HG03064 (cell line): ENCODE measurements at regions not wholly inside any gene's neighbourhood (a gene's known extent, or its start where the extent isn't known, plus 50 kb on each side); places are given as distances from the start of the nearest gene placed in this dataset.

Source experiments
- ATAC-seq: cut with Tn5 transposase; IDR thresholded peaks from one replicate; pipeline ENCODE4 v1.9.1; 2021; ENCODE audit warnings: low read depth; ENCODE audit not compliant: unreplicated experiment

GRCh38 chr4:53780736-53781400 is 189.6 kb upstream of the LNX1 start:
- ATAC-seq: no peak

DNA sequence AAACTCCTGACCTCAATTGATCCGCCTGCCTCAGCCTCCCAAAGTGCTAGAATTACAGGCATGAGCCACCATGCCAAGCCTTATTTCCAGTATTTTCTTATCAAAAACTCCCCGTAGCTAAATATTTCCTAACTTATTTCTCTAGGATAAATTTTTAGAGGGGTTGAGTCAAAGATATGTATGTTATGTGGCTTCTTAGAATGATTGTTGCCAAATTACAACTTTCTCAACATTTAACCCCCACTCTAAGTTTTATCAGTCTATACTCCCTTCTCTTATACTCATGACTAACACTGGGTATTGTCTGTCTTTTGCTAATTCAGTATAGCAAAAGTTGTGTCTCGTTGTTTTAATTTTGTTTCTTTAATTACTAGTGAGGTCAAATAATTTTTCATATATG is 187.7 kb upstream of the LNX1 start:
- ATAC-seq: no peak

DNA sequence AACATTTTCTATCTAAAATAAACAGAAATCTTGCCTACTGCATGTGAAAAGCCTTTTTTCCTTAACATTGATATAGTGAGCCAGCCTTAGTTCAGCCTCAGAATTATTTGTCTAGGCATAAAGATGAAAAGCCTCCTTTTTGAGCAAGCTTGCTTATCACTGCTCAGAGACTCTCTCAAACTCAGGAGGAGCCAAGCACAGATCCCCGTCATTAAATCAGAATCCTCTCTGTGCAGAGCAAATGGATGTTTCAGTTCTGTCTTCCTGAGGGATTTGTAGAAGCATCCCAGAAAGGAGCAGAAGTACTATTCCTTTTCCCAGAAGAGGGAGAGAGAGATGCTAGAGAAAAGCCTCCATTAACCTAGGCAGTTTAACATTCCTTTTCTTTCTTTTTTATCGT is 186.9 kb upstream of the LNX1 start:
- no peak for ATAC-seq

DNA sequence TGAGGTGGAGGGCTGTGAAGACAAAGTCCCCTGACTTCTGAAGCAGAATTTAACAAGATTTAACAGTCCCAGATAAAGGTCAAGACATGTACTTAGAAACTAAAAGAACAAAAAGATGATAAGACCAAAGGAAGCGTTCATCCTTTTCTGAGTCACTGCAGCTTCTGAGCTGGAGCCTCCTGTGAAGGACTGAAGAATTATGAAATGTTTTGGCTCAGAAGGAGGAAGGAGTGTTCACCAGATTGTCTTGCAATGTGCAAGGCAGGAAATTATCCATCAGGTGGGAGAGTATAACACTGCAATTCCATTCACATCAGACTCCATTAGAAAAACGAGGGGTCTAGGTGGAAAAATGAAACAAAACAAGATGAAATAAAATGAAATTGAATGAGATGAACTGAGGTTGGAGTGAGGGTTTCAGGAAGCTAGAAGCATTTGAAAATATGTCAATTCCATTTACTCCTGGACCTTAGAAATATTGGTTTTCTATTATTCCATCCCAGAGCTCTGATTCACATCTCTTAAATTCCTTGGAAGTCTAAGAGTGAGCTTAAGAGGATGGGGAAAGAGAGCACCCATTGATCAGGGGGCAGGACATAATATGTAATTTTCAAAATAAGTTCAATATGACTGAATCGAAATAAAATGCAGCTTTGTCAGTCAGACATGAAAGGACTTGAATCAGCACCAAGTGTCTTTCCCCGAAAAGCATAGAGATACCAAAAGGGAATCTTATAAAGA is 186.1 kb upstream of the LNX1 start:
- no peak for ATAC-seq

DNA sequence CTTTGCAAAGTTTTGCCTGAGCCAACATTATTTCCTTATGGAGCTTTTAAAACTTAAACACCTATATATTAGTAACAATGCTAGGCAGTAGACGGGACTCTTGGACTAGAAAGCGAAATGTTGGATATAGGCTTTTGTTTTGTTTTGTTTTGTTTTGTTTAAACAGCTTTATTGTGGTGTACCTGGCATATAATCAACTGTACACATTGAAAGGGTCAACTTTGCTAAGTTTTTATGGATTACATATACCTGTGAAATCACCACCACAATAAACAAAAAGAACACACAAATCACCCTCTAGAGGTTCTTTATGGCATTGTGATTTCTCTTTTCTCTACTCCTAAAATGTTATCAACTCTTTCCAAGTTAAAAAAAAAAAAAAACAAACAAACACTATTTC is 184.9 kb upstream of the LNX1 start:
- ATAC-seq: no peak

GRCh38 chr4:53775381-53775780 is 184.1 kb upstream of the LNX1 start:
- ATAC-seq: no peak

GRCh38 chr4:53771326-53771725 is 180.0 kb upstream of the LNX1 start:
- no peak for ATAC-seq

DNA sequence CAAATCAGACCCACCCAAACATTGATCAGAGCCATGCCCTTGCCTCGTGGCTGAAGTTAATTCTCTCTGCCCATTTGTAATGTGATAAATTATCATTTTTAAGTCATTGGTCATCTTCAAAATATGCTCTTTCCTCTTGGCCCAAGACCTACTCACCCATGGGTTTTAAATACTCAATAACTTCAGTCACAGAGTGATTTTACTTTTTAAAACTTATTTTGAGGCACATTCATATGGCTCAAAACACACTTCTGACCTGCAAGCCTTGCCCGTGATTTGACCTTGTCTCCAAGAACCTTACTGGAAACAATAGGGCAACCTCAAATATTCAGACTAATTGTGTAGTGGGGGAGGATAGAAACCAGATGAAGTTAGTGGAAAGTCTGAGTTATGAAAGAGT is 176.2 kb upstream of the LNX1 start:
- ATAC-seq: no peak

DNA sequence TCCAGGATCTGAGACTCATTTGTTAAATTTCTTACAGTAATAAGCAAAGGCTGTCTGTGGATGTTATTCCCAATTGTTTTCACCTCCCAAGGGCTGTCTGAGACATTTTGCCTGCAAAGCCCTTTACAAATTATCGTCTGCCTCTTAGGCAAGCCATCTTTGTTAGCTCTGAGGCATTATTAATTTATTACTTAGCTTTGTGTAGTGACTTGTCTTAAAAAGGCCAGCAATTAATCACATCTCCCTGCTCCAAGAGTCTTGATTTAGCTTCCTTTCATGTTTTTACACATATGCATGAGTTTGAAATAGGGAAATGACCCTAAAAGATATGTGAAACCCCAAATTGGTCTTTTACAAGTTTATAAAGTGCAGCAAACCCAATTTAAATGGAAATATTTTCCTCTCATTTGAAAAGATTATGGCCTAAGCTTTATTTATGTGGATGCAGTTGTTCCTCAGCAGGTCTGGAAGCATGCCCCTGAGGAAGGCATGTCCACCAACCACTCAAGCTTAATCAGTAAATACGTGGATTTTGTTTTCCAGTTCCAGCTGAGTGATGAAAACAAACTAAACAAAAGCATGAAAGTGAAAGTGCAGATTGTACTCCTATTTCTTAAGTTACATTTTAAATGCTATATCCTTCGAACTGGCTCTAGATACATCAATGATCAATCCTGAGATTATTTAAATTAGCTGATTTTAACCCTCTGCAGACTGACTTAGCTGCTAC is 173.6 kb upstream of the LNX1 start:
- no peak for ATAC-seq

DNA sequence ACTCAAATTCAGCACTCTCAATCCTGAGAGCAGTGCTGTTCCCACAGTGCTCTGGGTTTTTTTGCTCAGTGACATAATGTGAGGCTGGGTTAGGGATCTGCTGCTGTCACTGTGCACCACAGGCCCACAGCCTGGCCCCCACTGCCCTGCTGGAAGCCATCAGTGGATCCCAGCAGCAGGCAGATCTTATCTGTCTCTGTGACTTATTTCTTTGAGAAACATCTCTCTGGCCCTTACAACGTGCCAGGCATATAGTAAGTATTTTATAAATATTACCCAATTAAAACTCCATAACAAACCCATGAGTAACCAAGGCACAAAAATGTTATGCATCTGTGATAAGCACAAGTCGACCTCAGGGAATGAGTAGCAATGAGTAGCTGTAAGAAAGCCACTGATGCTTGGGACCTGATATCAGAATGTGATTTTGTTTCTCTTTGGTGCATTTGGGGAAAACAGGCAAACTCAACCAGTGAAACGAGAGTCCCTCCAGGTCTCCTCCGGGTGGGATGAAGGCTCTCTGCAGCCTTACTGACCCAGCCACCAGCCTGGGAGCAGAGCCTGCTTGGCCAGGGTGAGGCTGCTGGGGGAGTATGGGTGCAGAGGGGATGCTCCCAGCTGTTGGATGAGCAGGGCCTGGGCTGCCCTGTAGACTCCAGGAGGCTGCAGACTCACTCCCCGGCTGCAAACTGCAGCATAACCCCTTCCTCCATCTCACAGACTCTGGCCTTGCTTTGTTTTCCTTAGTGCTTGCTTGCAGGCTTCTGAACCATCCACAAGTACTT is 172.7 kb upstream of the LNX1 start:
- ATAC-seq: no peak

GRCh38 chr4:53755656-53756055 is 164.4 kb upstream of the LNX1 start:
- no peak for ATAC-seq

- ATAC-seq: no peak
Observed at GRCh38 chr4:53752124-53752523, 160.8 kb upstream of the LNX1 start.

- peak; percentile 98 for ATAC-seq
Observed at GRCh38 chr4:53748328-53748772, 157.1 kb upstream of the LNX1 start.

DNA sequence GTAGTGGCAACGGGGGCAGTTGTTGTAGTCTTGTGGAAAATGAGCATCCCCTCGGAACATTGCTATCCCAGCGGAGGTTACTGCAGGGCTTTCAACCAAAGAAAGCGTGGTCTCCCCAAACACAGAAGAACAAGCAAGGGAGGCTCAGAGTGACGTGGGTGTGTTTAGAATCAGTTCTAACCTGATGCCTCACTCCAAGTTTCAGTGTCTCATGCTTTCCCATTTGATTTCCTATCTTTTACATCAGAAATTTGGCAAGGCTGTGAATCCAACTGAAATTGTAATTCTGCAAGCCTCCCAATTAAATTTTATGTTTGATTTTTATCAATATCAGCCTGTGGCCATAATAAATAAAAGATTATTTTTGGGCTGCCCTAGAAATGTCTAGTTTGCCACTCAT is 156.1 kb upstream of the LNX1 start:
- no peak for ATAC-seq

DNA sequence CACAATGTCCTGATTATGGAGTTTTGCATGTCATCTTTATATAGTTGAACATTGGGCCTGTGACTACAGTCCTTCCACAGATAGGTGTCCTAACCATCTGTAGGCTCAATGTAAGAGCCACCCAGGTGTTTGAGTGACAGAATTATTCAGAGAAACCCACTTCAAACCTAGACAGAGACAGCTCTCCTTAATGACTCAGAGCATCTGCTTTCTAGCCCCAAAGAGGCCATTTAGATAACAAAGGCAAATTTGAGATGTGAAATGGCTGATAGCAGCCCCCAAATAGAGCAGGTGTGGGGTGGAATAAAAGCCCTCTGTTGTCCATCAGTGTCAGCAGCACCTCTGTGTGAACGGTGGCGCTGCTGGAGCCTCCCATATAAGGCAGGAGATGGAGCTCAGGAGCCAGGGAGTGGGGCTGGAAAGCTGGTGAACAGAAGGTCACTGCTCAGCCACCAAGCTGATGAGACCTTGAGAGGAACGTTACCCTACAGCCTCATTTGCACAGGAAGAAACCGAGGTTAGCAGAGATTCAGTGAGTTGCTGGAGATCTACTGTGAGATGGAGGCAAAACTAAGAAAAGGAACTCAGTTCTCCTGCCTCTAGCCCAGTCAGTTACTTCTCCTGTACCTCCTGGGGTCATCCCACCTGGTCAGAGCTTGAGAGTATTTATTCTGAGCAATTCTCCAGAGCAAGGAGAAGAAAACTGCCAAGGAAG is 153.3 kb upstream of the LNX1 start:
- ATAC-seq: no peak

GRCh38 chr4:53734584-53735353 is 143.5 kb upstream of the LNX1 start:
- no peak for ATAC-seq

DNA sequence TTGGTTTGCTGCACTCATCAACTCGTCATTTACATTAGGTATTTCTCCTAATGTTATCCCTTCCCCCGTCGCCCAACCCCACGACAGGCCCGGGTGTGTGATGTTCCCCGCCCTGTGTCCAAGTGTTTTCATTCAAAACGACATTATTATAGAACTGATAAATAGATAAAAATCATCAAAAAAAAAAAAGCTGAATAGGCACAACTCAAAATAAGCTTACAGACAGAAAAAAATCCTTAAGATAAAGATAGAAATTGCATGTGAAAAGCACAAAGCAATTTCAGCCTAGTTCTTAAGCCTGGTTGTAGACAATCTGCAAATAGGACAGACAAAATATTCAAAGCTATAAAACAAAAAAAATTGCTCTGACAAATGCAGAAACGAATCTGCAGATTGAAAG is 142.9 kb upstream of the LNX1 start:
- no peak for ATAC-seq

GRCh38 chr4:53732661-53733060 is 141.4 kb upstream of the LNX1 start:
- no peak for ATAC-seq

DNA sequence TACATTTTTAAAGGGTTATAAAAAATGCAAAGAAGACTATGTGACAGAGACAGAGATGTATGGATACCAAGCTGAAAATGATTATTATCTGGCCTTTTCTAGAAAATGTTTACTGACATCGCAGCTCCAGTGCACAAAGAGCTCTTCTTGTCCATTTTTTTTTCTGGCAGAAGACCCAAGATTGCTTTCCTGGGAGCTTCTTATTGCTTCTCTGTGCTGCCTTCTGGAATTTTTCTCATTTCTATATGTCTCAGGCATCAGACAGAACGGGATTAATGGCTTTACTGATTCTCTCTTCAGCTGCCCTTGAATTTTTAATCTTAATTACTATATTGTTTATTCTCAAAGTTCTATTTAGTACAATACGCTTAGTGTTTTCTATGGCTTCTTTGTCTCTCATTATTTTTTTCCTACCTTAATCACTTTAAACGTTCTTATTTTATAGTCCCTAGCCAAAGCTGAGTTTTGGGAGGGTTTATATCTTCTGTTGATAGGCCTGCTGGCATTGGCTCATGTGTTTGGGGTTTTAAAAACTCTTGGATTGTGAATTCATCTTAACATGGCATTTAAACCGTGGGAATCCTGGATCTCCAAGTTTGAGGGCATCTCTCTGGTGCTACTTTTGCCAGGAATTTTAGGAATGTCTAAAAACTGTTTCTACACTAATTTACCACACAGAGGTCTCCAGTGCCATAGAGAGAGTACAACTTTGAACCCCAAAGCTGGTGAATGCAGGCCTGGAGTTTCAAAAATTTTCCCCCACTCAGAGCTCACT is 138.9 kb upstream of the LNX1 start:
- ATAC-seq: no peak
